Esophagus squamous epithelium (tissue), 5 donors: ENCODE measurements at regions not wholly inside any gene's neighbourhood (a gene's known extent, or its start where the extent isn't known, plus 50 kb on each side); places are given as distances from the start of the nearest gene placed in this dataset.

ENCODE experiments used
- DNase-seq: peaks from one replicate; lab custom pipeline; 2025; lab: John Stamatoyannopoulos, UW
- H3K27ac ChIP-seq, 4 donors: fragments of 200-600 bp; sonication (generic); one replicate each; pipeline ENCODE4 v1.5.1; 2016 to 2019; ENCODE audit warnings: mild to moderate bottlenecking in 1 of 4
- H3K27me3 ChIP-seq, 4 donors: fragments of 200-600 bp; sonication (generic); 1 replicate in 3 of 4; 2 replicates in 1 of 4; pipeline versions ENCODE4 v1.5.1 to v1.6.0; 2017 to 2021; ENCODE audit warnings: antibody characterized with exemption in 1 of 4
- H3K36me3 ChIP-seq, 3 donors: fragments of 200-600 bp; sonication (generic); one replicate each; pipeline ENCODE4 v1.5.1; 2016 to 2019
- H3K4me1 ChIP-seq, 3 donors: fragments of 200-600 bp; sonication (generic); one replicate each; pipeline ENCODE4 v1.5.1; 2017 to 2019
- H3K4me3 ChIP-seq, 4 donors: fragments of 200-600 bp; sonication (generic); 1 replicate in 3 of 4; 2 replicates in 1 of 4; pipeline ENCODE4 v1.5.1; 2016 to 2019; ENCODE audit warnings: mild to moderate bottlenecking in 2 of 4, moderate library complexity in 1 of 4
- H3K9me3 ChIP-seq, 3 donors: fragments of 200-600 bp; sonication (generic); one replicate each; pipeline ENCODE4 v1.5.1; 2016 to 2019
- CTCF ChIP-seq, 6 experiments: fragments of 450-650 bp in 4 of 6; fragments of 200-600 bp in 2 of 6; sonication (generic) in 2 of 6; IDR thresholded peaks; one replicate each; pipeline ENCODE4 v1.5.1; 2016 to 2019; ENCODE audit warnings: antibody characterized with exemption in 6 of 6, mild to moderate bottlenecking in 4 of 6, moderate library complexity in 4 of 6
- POLR2A ChIP-seq, 4 donors: fragments of 450-650 bp; IDR thresholded peaks; one replicate each; pipeline ENCODE4 v1.6.1; 2017; ENCODE audit warnings: antibody characterized with exemption in 4 of 4, mild to moderate bottlenecking in 4 of 4, moderate library complexity in 3 of 4
- WGBS, 2 donors: methylation state at CpG; one replicate each; pipeline ENCODE4 v1.1.5; 2018; 5-methylcytosine and 5-hydroxymethylcytosine counted together
- intact Hi-C: fragments of 100-400 bp; cut with DNase I; formaldehyde crosslinking; loops from one replicate; pipeline ENCODE4 v1.15.0; 2022
- donor health status: DM: yes; HTN: yes; CAD: no.

GRCh38 chr3:164419220-164419619 lies 659.1 kb downstream of the SI start:
- intact Hi-C loops = no loop called here
- no peak overlapping the region for H3K4me3 ChIP-seq
- H3K36me3 ChIP-seq = no peaks in the 10 kb centered on the region
- WGBS, 2 donors = 54 to 78% methylated on average over 1 of the region's 1 CpG
- no peak for TF ChIP-seq CTCF (IDR thresholded peaks at IDR 0.05)
- TF ChIP-seq POLR2A (IDR thresholded peaks at IDR 0.05) = no peak
- H3K27ac ChIP-seq = no peak overlapping the region
- no peaks in the 10 kb centered on the region for H3K4me1 ChIP-seq
- DNase-seq = no peak
- H3K27me3 ChIP-seq = no peaks in the 10 kb centered on the region
- no peaks in the 10 kb centered on the region for H3K9me3 ChIP-seq

- Histone ChIP-seq H3K9me3 (no peaks in the 10 kb centered on the region), H3K36me3 (no peaks in the 10 kb centered on the region), H3K4me1 (no peaks in the 10 kb centered on the region), H3K4me3 (no peak overlapping the region), H3K27ac (no peak overlapping the region), H3K27me3 (no peaks in the 10 kb centered on the region)
- intact Hi-C loops = no loop called here
- TF ChIP-seq POLR2A (IDR thresholded peaks at IDR 0.05) (no peak), CTCF (IDR thresholded peaks at IDR 0.05) (no peak)
- 20 to 33% methylated on average over 1 of the region's 1 CpG for WGBS, 2 donors
- no peak for DNase-seq
Measured at GRCh38 chr3:164418414-164418813, 659.9 kb downstream of the SI start.

- no peak for DNase-seq
- Histone ChIP-seq H3K4me1 (no peaks in the 10 kb centered on the region), H3K27me3 (no peaks in the 10 kb centered on the region), H3K4me3 (no peak overlapping the region), H3K27ac (no peak overlapping the region), H3K9me3 (no peaks in the 10 kb centered on the region), H3K36me3 (no peaks in the 10 kb centered on the region)
- intact Hi-C loops = no loop called here
- TF ChIP-seq CTCF (IDR thresholded peaks at IDR 0.05) (no peak), POLR2A (IDR thresholded peaks at IDR 0.05) (no peak)
Measured at GRCh38 chr3:164417955-164418354, 660.3 kb downstream of the SI start.

GRCh38 chr3:164416491-164417222 lies 661.6 kb downstream of the SI start:
- H3K27ac ChIP-seq = no peak overlapping the region
- H3K27me3 ChIP-seq = no peaks in the 10 kb centered on the region
- no peaks in the 10 kb centered on the region for H3K9me3 ChIP-seq
- no peak overlapping the region for H3K4me3 ChIP-seq
- no peaks in the 10 kb centered on the region for H3K4me1 ChIP-seq
- H3K36me3 ChIP-seq = no peaks in the 10 kb centered on the region
- no peak for TF ChIP-seq CTCF (IDR thresholded peaks at IDR 0.05)
- intact Hi-C loops = no loop called here
- WGBS, 2 donors = 49 to 53% methylated on average over 3 of the region's 3 CpGs
- no peak for DNase-seq

- Histone ChIP-seq H3K36me3 (no peaks in the 10 kb centered on the region), H3K27ac (no peak overlapping the region), H3K4me3 (no peak overlapping the region), H3K9me3 (no peaks in the 10 kb centered on the region), H3K27me3 (no peaks in the 10 kb centered on the region), H3K4me1 (no peaks in the 10 kb centered on the region)
- WGBS, 2 donors = 33 to 50% methylated on average over 1 of the region's 1 CpG
- intact Hi-C loops = no loop called here
- DNase-seq = no peak
- TF ChIP-seq CTCF (IDR thresholded peaks at IDR 0.05) (no peak), POLR2A (IDR thresholded peaks at IDR 0.05) (no peak)
Measured at GRCh38 chr3:164408326-164408725, 670.0 kb downstream of the SI start.
